LNCaP clone FGC (cell line): ENCODE measurements at regions not wholly inside any gene's neighbourhood (a gene's known extent, or its start where the extent isn't known, plus 50 kb on each side); places are given as distances from the start of the nearest gene placed in this dataset.

Experiments used
- DNase-seq: peaks from one replicate; pipeline ENCODE4 v3.0.0-alpha.2; 2011; ENCODE audit warnings: low read depth
- H3K4me3 ChIP-seq: 2 replicates; pipeline ENCODE4 v1.5.1; 2011; ENCODE audit warnings: mild to moderate bottlenecking, low read depth, low read length, control low read depth
- CTCF ChIP-seq: IDR thresholded peaks from 2 replicates; pipeline ENCODE4 v1.5.1; 2012; ENCODE audit warnings: mild to moderate bottlenecking; ENCODE audit not compliant: control insufficient read depth, insufficient read depth; ENCODE audit errors: extremely low read depth

DNA sequence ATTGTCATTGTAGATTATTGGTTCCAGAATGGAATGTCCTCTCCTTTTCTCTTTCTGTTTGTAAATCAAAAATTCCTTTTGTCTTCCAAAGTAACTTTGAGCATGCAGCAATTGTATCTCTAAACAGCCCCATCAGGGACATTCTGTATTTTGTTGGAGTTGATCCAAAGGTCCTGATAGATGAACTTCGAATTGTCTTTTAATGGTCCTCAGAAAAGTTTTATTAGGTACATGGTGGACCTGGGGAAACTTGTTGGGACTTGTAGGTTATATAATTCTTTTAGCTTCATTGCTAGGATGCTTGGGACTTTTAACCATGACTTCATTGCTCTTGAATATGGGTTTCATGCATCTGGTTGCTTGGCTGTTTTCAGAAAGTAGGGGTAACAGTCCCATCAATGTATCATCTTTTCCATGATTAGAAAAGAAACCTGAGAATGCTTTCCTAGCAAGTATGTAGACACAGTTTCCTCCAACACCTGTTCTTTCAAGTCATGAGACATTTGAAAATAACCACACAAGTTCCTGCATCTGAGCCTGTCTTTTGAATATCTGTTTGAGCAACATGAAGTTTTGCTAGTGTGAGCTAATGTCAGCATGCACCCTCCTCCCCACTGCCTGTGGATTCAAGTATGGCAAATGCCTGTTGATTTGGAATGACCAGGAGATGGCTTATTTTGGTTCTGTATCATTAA lies 413.1 kb downstream of the KCNRG start:
- no peak overlapping the region for H3K4me3 ChIP-seq
- DNase-seq: peak; percentile 77
- TF ChIP-seq CTCF: no peak

- TF ChIP-seq CTCF: no peak
- DNase-seq: no peak
- no peak overlapping the region for H3K4me3 ChIP-seq
Observed at GRCh38 chr13:50435011-50435410, 408.5 kb downstream of the DLEU7 start.

DNA sequence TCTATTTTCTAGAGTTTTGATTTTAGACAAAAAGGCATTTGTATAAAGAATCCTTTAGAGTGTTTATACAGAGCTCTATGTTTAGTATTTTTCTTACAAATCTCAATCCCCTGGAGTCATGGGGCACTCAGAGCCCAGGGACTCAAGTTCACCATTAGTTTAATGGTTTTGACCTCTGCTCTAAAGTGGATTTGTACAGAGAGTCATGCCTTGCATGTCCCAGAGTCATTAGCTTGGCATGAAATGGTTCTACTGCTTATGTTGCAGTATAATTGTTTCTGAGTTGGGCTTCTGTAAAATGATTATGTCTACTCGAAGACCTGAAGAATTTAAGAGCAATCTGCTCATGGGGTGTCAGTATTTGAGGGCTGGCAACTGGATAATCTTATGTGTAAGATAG lies 406.2 kb downstream of the DLEU7 start:
- TF ChIP-seq CTCF: no peak
- H3K4me3 ChIP-seq: no peak overlapping the region
- no peak for DNase-seq

DNA sequence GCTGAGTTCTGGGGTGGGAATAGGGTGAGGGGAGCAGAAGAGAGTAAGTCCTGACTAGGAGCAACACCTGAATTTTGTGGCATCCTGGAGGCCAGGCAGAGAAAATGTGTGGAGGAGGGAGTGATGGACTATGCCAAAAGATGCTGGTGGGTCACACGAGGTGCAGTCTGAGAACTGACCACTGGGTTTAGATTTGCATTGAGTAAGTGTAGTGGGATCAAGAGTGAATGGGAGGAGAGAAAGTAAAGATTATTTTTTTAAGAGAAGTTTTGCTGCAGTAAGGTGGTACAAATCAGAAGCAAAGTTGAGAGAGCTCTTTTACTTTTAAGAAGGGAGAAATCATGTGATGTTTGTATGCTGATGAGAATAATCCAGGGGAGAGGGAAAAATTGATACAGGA lies 405.1 kb downstream of the DLEU7 start:
- H3K4me3 ChIP-seq: no peak overlapping the region
- TF ChIP-seq CTCF: no peak
- DNase-seq: no peak

DNA sequence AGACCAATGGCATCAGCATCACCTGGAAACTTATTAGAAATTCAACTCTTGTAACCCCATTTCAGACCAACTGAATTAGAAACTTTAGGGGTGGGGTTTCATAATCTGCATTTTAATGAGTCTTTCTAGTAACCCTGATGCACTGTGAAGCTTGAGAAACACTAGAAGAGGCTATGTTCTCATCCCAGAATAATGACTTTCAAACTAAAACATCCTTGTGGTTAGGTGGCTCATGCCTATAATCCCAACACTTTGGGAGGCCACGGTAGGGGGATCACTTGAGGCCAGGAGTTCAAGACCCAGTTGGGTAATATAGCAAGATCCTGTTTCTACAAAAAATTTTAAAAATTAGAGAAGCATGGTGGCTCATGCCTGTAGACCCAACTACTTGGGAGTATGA lies 402.4 kb downstream of the DLEU7 start:
- DNase-seq: no peak
- H3K4me3 ChIP-seq: no peak overlapping the region
- no peak for TF ChIP-seq CTCF

- no peak for DNase-seq
- TF ChIP-seq CTCF: no peak
- H3K4me3 ChIP-seq: no peak overlapping the region
Observed at GRCh38 chr13:50444726-50445125, 398.8 kb downstream of the DLEU7 start.

DNA sequence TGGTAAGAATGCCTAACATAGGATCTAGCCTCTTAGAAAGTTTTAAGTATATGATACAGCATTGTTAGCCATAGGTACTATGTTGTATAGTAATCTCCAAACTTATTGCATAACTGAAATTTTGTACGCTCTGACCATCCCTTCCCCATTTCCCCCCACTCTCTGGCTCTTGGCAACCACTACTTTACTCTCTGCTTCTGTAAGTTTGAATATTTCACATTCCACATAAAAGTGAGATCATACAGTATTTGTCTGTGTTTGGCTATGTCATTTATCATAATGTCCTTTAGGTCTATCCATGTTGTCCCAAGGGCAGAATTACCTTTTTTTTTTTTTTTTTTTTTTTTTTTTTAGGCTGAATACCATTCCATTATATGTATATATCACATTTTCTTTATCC lies 396.9 kb downstream of the DLEU7 start:
- no peak for TF ChIP-seq CTCF
- H3K4me3 ChIP-seq: no peak overlapping the region
- no peak for DNase-seq
